ENCODE measurements at regions not wholly inside any gene's neighbourhood (a gene's known extent, or its start where the extent isn't known, plus 50 kb on each side); places are given as distances from the start of the nearest gene placed in this dataset.

DNA sequence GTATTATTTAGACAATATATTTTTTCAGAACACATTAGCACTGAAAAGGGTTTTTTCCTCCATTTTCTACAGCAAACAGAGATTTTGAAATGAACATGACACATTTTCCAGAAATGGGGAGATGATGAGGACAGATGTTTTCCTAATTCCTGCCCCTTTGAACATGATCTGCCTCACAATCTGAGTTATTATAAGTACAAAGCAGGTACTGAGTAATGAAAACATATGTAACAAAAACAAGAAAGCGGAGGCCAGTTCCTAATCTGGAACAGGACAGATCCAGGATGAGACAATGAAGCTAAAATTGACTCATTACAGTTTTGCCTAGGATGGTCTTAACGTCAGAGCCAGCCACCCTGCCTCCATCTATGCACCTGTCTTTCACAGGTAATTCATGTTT is 642.8 kb upstream of the NR2F2 start:
- TF ChIP-seq, protein P1, sequence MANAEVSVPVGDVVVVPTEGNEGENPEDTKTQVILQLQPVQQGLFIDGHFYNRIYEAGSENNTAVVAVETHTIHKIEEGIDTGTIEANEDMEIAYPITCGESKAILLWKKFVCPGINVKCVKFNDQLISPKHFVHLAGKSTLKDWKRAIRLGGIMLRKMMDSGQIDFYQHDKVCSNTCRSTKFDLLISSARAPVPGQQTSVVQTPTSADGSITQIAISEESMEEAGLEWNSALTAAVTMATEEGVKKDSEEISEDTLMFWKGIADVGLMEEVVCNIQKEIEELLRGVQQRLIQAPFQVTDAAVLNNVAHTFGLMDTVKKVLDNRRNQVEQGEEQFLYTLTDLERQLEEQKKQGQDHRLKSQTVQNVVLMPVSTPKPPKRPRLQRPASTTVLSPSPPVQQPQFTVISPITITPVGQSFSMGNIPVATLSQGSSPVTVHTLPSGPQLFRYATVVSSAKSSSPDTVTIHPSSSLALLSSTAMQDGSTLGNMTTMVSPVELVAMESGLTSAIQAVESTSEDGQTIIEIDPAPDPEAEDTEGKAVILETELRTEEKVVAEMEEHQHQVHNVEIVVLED (CRISPR knock-in tag; IDR thresholded peaks at IDR 0.05; ENCODE audit: borderline replicate concordance) = no peak
- TF ChIP-seq TBP (CRISPR knock-in tag; IDR thresholded peaks at IDR 0.05) = no peak
- TF ChIP-seq, protein P2, sequence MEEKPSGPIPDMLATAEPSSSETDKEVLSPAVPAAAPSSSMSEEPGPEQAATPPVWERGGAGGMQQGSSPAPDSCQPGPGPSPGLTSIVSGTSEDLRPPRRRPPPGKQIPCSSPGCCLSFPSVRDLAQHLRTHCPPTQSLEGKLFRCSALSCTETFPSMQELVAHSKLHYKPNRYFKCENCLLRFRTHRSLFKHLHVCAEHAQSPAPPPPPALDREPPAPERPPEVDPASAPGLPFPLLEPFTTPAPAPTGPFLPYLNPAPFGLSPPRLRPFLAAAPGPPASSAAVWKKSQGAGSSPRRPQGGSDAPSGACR (CRISPR knock-in tag; IDR thresholded peaks at IDR 0.05) = no peak
- TF ChIP-seq, protein P3, sequence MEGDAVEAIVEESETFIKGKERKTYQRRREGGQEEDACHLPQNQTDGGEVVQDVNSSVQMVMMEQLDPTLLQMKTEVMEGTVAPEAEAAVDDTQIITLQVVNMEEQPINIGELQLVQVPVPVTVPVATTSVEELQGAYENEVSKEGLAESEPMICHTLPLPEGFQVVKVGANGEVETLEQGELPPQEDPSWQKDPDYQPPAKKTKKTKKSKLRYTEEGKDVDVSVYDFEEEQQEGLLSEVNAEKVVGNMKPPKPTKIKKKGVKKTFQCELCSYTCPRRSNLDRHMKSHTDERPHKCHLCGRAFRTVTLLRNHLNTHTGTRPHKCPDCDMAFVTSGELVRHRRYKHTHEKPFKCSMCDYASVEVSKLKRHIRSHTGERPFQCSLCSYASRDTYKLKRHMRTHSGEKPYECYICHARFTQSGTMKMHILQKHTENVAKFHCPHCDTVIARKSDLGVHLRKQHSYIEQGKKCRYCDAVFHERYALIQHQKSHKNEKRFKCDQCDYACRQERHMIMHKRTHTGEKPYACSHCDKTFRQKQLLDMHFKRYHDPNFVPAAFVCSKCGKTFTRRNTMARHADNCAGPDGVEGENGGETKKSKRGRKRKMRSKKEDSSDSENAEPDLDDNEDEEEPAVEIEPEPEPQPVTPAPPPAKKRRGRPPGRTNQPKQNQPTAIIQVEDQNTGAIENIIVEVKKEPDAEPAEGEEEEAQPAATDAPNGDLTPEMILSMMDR (CRISPR knock-in tag; IDR thresholded peaks at IDR 0.05) = no peak
- no peak for TF ChIP-seq JUND (CRISPR knock-in tag; IDR thresholded peaks at IDR 0.05)
- no peak for TF ChIP-seq NR1H2 (CRISPR knock-in tag; IDR thresholded peaks at IDR 0.05; ENCODE audit: borderline replicate concordance, low read depth)
- TF ChIP-seq, protein P4, sequence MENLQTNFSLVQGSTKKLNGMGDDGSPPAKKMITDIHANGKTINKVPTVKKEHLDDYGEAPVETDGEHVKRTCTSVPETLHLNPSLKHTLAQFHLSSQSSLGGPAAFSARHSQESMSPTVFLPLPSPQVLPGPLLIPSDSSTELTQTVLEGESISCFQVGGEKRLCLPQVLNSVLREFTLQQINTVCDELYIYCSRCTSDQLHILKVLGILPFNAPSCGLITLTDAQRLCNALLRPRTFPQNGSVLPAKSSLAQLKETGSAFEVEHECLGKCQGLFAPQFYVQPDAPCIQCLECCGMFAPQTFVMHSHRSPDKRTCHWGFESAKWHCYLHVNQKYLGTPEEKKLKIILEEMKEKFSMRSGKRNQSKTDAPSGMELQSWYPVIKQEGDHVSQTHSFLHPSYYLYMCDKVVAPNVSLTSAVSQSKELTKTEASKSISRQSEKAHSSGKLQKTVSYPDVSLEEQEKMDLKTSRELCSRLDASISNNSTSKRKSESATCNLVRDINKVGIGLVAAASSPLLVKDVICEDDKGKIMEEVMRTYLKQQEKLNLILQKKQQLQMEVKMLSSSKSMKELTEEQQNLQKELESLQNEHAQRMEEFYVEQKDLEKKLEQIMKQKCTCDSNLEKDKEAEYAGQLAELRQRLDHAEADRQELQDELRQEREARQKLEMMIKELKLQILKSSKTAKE (CRISPR knock-in tag; IDR thresholded peaks at IDR 0.05; ENCODE audit: borderline replicate concordance) = no peak
- TF ChIP-seq, protein P5, sequence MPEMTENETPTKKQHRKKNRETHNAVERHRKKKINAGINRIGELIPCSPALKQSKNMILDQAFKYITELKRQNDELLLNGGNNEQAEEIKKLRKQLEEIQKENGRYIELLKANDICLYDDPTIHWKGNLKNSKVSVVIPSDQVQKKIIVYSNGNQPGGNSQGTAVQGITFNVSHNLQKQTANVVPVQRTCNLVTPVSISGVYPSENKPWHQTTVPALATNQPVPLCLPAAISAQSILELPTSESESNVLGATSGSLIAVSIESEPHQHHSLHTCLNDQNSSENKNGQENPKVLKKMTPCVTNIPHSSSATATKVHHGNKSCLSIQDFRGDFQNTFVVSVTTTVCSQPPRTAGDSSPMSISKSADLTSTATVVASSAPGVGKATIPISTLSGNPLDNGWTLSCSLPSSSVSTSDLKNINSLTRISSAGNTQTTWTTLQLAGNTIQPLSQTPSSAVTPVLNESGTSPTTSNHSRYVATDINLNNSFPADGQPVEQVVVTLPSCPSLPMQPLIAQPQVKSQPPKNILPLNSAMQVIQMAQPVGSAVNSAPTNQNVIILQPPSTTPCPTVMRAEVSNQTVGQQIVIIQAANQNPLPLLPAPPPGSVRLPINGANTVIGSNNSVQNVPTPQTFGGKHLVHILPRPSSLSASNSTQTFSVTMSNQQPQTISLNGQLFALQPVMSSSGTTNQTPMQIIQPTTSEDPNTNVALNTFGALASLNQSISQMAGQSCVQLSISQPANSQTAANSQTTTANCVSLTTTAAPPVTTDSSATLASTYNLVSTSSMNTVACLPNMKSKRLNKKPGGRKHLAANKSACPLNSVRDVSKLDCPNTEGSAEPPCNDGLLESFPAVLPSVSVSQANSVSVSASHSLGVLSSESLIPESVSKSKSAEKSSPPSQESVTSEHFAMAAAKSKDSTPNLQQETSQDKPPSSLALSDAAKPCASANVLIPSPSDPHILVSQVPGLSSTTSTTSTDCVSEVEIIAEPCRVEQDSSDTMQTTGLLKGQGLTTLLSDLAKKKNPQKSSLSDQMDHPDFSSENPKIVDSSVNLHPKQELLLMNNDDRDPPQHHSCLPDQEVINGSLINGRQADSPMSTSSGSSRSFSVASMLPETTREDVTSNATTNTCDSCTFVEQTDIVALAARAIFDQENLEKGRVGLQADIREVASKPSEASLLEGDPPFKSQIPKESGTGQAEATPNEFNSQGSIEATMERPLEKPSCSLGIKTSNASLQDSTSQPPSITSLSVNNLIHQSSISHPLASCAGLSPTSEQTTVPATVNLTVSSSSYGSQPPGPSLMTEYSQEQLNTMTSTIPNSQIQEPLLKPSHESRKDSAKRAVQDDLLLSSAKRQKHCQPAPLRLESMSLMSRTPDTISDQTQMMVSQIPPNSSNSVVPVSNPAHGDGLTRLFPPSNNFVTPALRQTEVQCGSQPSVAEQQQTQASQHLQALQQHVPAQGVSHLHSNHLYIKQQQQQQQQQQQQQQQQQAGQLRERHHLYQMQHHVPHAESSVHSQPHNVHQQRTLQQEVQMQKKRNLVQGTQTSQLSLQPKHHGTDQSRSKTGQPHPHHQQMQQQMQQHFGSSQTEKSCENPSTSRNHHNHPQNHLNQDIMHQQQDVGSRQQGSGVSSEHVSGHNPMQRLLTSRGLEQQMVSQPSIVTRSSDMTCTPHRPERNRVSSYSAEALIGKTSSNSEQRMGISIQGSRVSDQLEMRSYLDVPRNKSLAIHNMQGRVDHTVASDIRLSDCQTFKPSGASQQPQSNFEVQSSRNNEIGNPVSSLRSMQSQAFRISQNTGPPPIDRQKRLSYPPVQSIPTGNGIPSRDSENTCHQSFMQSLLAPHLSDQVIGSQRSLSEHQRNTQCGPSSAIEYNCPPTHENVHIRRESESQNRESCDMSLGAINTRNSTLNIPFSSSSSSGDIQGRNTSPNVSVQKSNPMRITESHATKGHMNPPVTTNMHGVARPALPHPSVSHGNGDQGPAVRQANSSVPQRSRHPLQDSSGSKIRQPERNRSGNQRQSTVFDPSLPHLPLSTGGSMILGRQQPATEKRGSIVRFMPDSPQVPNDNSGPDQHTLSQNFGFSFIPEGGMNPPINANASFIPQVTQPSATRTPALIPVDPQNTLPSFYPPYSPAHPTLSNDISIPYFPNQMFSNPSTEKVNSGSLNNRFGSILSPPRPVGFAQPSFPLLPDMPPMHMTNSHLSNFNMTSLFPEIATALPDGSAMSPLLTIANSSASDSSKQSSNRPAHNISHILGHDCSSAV (CRISPR knock-in tag; IDR thresholded peaks at IDR 0.05; ENCODE audit: borderline replicate concordance) = no peak
- no peak for TF ChIP-seq POLR2AphosphoS5 (IDR thresholded peaks at IDR 0.05; ENCODE audit: low read depth, low read length)
- TF ChIP-seq GATA4 (IDR thresholded peaks at IDR 0.05; ENCODE audit: borderline replicate concordance, low read depth) = no peak
